ENCODE measurements at regions not wholly inside any gene's neighbourhood (a gene's known extent, or its start where the extent isn't known, plus 50 kb on each side); places are given as distances from the start of the nearest gene placed in this dataset.

- no peak overlapping the region for H3K4me3 ChIP-seq
- H3K27ac ChIP-seq = no peak overlapping the region
- H3K36me3 ChIP-seq = no peaks in the 10 kb centered on the region
- TF ChIP-seq POLR2A (IDR thresholded peaks at IDR 0.05) (no peak), POLR2AphosphoS5 (IDR thresholded peaks at IDR 0.05) (no peak), CTCF (IDR thresholded peaks at IDR 0.05) (no peak), EP300 (IDR thresholded peaks at IDR 0.05) (no peak)
- no peaks in the 10 kb centered on the region for H3K27me3 ChIP-seq
- H3K9me3 ChIP-seq = no peaks in the 10 kb centered on the region
- no peak for ATAC-seq
- WGBS, 2 donors (ENCODE audit: low coverage in 1 of 2) = 81% methylated on average over 7 of the region's 13 CpGs; no CpG with 5 or more reads in 1 of the 2 donors
- no peaks in the 10 kb centered on the region for H3K4me1 ChIP-seq
Measured at GRCh38 chr6:167392631-167393316, 67.9 kb downstream of the TTLL2 start.

GRCh38 chr6:167393731-167394130, 68.8 kb downstream of the TTLL2 start:
- no peak overlapping the region for H3K4me3 ChIP-seq
- TF ChIP-seq EP300 (IDR thresholded peaks at IDR 0.05) (no peak), POLR2AphosphoS5 (IDR thresholded peaks at IDR 0.05) (no peak), POLR2A (IDR thresholded peaks at IDR 0.05) (no peak), CTCF (IDR thresholded peaks at IDR 0.05) (no peak)
- H3K9me3 ChIP-seq = no peaks in the 10 kb centered on the region
- H3K4me1 ChIP-seq = no peaks in the 10 kb centered on the region
- no peak overlapping the region for H3K27ac ChIP-seq
- no peak for ATAC-seq
- H3K36me3 ChIP-seq = no peaks in the 10 kb centered on the region
- 77 to 100% methylated on average over 2 to 5 of the region's 7 CpGs for WGBS, 2 donors (ENCODE audit: low coverage in 1 of 2)
- no peaks in the 10 kb centered on the region for H3K27me3 ChIP-seq

GRCh38 chr6:167394339-167394738, 69.5 kb downstream of the TTLL2 start:
- TF ChIP-seq EP300 (IDR thresholded peaks at IDR 0.05) (no peak), POLR2A (IDR thresholded peaks at IDR 0.05) (no peak), CTCF (IDR thresholded peaks at IDR 0.05) (no peak), POLR2AphosphoS5 (IDR thresholded peaks at IDR 0.05) (no peak)
- Histone ChIP-seq H3K27ac (no peak overlapping the region), H3K9me3 (no peaks in the 10 kb centered on the region), H3K36me3 (no peaks in the 10 kb centered on the region), H3K27me3 (no peaks in the 10 kb centered on the region), H3K4me1 (no peaks in the 10 kb centered on the region), H3K4me3 (no peak overlapping the region)
- ATAC-seq = no peak
- WGBS, 2 donors (ENCODE audit: low coverage in 1 of 2) = 36 to 48% methylated on average over 7 to 8 of the region's 8 CpGs

GRCh38 chr6:167394820-167395219, 69.9 kb downstream of the TTLL2 start:
- H3K9me3 ChIP-seq = no peaks in the 10 kb centered on the region
- no peak overlapping the region for H3K4me3 ChIP-seq
- H3K36me3 ChIP-seq = no peaks in the 10 kb centered on the region
- TF ChIP-seq EP300 (IDR thresholded peaks at IDR 0.05) (no peak), CTCF (IDR thresholded peaks at IDR 0.05) (no peak), POLR2A (IDR thresholded peaks at IDR 0.05) (no peak), POLR2AphosphoS5 (IDR thresholded peaks at IDR 0.05) (no peak)
- 93 to 100% methylated on average over 10 to 19 of the region's 19 CpGs for WGBS, 2 donors (ENCODE audit: low coverage in 1 of 2)
- H3K27ac ChIP-seq = no peak overlapping the region
- no peak for ATAC-seq
- no peaks in the 10 kb centered on the region for H3K27me3 ChIP-seq
- H3K4me1 ChIP-seq = no peaks in the 10 kb centered on the region

- Histone ChIP-seq H3K27me3 (no peaks in the 10 kb centered on the region), H3K36me3 (no peaks in the 10 kb centered on the region), H3K9me3 (no peaks in the 10 kb centered on the region), H3K4me1 (no peaks in the 10 kb centered on the region), H3K27ac (no peak overlapping the region), H3K4me3 (no peak overlapping the region)
- ATAC-seq = no peak
- TF ChIP-seq EP300 (IDR thresholded peaks at IDR 0.05) = no peak
- no peak for TF ChIP-seq CTCF (IDR thresholded peaks at IDR 0.05)
- no peak for TF ChIP-seq POLR2A (IDR thresholded peaks at IDR 0.05)
- no peak for TF ChIP-seq POLR2AphosphoS5 (IDR thresholded peaks at IDR 0.05)
- WGBS, 2 donors (ENCODE audit: low coverage in 1 of 2) = 85 to 89% methylated on average over 6 to 12 of the region's 16 CpGs
Measured at GRCh38 chr6:167396068-167396658, 71.3 kb downstream of the TTLL2 start.
